ENCODE measurements at regions not wholly inside any gene's neighbourhood (a gene's known extent, or its start where the extent isn't known, plus 50 kb on each side); places are given as distances from the start of the nearest gene placed in this dataset.
A peak's percentile ranks its signal among the peaks of the same experiment; 100 is the strongest.

DNA sequence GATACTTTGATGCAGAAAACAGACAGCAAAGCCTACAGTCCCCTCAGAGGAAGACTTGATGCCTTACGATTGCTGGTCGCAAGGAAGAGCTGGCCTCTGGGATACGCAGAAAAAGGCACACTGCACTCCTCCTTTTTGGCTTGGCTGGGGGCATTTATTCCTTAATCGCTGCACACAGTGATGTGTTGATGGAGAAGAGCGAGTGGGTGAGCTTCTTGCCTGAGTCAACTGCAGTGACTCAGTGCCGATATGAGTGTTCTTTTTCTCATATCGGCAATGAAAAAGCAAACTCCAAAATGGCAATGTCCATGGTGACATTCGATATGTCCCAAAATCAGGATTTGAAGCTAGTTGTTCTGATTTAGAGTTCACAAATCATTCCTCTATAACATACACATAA is 794.8 kb downstream of the HACE1 start:
- BruUV-seq (replicated peaks) = no TSS peak
- Histone ChIP-seq H3K36me3 (ENCODE audit: low read depth, low read length) (no peaks in the 10 kb centered on the region), H3K4me3 (ENCODE audit: low read length) (no peak overlapping the region), H3K27me3 (ENCODE audit: low read length) (no peaks in the 10 kb centered on the region), H2AFZ (ENCODE audit: low read length) (no peak overlapping the region), H3K4me2 (ENCODE audit: low read length) (no peak overlapping the region), H4K20me1 (ENCODE audit: low read length) (no peaks in the 10 kb centered on the region), H3K27ac (ENCODE audit: low read length) (no peak overlapping the region), H3K9ac (ENCODE audit: low read length) (no peak overlapping the region), H3K9me3 (ENCODE audit: low read length) (no peaks in the 10 kb centered on the region), H3F3A (ENCODE audit: low read length, unreplicated experiment) (no peaks in the 10 kb centered on the region), H3K9me2 (replicated peaks; ENCODE audit: low read length) (no peaks in the 10 kb centered on the region), H3K4me1 (ENCODE audit: insufficient read depth, low read length) (no peaks in the 10 kb centered on the region), H3K79me2 (ENCODE audit: low read length) (no peaks in the 10 kb centered on the region)
- ChIA-PET POLR2A (ENCODE audit: unreplicated experiment) (no interaction called here), CTCF (no interaction called here)
- intact Hi-C loops (cut with micrococcal nuclease) = no loop called here
- ATAC-seq (no peak), DNase-seq (no peak)
- TF ChIP-seq, protein P1, sequence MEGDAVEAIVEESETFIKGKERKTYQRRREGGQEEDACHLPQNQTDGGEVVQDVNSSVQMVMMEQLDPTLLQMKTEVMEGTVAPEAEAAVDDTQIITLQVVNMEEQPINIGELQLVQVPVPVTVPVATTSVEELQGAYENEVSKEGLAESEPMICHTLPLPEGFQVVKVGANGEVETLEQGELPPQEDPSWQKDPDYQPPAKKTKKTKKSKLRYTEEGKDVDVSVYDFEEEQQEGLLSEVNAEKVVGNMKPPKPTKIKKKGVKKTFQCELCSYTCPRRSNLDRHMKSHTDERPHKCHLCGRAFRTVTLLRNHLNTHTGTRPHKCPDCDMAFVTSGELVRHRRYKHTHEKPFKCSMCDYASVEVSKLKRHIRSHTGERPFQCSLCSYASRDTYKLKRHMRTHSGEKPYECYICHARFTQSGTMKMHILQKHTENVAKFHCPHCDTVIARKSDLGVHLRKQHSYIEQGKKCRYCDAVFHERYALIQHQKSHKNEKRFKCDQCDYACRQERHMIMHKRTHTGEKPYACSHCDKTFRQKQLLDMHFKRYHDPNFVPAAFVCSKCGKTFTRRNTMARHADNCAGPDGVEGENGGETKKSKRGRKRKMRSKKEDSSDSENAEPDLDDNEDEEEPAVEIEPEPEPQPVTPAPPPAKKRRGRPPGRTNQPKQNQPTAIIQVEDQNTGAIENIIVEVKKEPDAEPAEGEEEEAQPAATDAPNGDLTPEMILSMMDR (conservative IDR thresholded peaks at IDR 0.05; ENCODE audit: low read depth, low read length) = no peak
- TF ChIP-seq EZH2 (IDR thresholded peaks at IDR 0.05; ENCODE audit: low read length, unreplicated experiment) = no peak
- TF ChIP-seq EZH2phosphoT487 (IDR thresholded peaks at IDR 0.05; ENCODE audit: borderline replicate concordance, low read length) = no peak

DNA sequence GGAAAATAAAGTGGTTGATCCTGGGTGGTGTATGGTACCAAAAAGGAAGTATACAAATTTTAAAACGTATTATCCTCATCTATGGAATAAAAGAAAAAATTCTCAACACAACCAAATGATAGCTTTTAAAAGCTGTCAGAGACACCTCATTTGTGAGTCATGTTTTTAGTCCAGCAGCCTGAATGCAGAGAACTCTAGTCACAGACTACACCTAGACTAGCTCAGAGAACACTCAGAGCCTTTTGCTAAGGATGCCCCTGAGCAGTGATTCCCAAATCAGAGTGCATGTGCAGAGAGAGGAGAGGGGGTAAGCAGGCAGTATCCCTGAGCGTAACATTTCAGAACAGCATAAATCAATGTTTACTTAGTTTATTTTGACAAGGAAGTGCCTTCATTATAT is 809.3 kb downstream of the HACE1 start:
- ChIA-PET POLR2A (ENCODE audit: unreplicated experiment) (interaction anchor here (0.6 kb wide), 1 partner anchor 16 kb away, joined by 3 read pairs; no protein-coding TSS in a partner anchor), CTCF (no interaction called here)

DNA sequence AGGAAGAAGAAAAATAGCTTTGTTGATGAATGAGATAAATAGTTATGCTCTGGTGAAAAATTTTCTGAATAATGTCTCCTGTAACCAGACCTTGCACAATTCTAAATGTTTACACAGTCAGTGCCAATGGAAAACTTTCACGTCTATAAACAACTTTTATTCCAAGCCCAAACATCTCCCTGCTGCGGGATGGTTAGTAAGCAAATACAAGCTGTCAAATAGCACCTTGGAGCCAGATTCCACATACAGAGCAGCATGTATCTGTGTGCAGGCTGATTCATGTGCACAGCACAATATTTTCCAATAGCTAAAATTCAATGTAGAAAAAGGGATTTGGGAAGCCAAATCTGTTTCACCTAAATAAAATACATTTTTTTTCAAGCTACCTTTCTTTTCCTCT is 813.3 kb downstream of the HACE1 start:
- ATAC-seq (peak; percentile 43), DNase-seq (peak; percentile 14)
- POLR2A ChIA-PET (ENCODE audit: unreplicated experiment) = no interaction called here
- Histone ChIP-seq H3K79me2 (ENCODE audit: low read length) (no peaks in the 10 kb centered on the region), H3K4me3 (ENCODE audit: low read length) (no peak overlapping the region), H3F3A (ENCODE audit: low read length, unreplicated experiment) (no peaks in the 10 kb centered on the region), H3K27ac (ENCODE audit: low read length) (no peak overlapping the region), H3K27me3 (ENCODE audit: low read length) (no peaks in the 10 kb centered on the region), H4K20me1 (ENCODE audit: low read length) (no peaks in the 10 kb centered on the region), H3K36me3 (ENCODE audit: low read depth, low read length) (no peaks in the 10 kb centered on the region), H3K9ac (ENCODE audit: low read length) (no peak overlapping the region), H3K4me2 (ENCODE audit: low read length) (no peak overlapping the region), H3K9me2 (replicated peaks; ENCODE audit: low read length) (no peaks in the 10 kb centered on the region), H2AFZ (ENCODE audit: low read length) (no peak overlapping the region), H3K4me1 (ENCODE audit: insufficient read depth, low read length) (0 out of 2 replicates have a peak, but pooled peaks cover 3% of the 10 kb centered on the region), H3K9me3 (ENCODE audit: low read length) (no peaks in the 10 kb centered on the region)
- intact Hi-C loops (cut with micrococcal nuclease) = no loop called here
- no peak for TF ChIP-seq EZH2 (IDR thresholded peaks at IDR 0.05; ENCODE audit: low read length, unreplicated experiment)
- TF ChIP-seq, protein P1 (conservative IDR thresholded peaks at IDR 0.05; ENCODE audit: low read depth, low read length) = no peak
- TF ChIP-seq EZH2phosphoT487 (IDR thresholded peaks at IDR 0.05; ENCODE audit: borderline replicate concordance, low read length) = no peak
- no TSS peak for BruUV-seq (replicated peaks)
- CTCF ChIA-PET = no interaction called here

More for the DNA sequence above, 809.3 kb downstream of the HACE1 start:
- Histone ChIP-seq H3K9me3 (ENCODE audit: low read length) (no peaks in the 10 kb centered on the region), H3K4me1 (ENCODE audit: insufficient read depth, low read length) (0 out of 2 replicates have a peak, but pooled peaks cover 3% of the 10 kb centered on the region), H3K36me3 (ENCODE audit: low read depth, low read length) (no peaks in the 10 kb centered on the region), H3K79me2 (ENCODE audit: low read length) (no peaks in the 10 kb centered on the region), H3K27ac (ENCODE audit: low read length) (no peak overlapping the region), H3K9ac (ENCODE audit: low read length) (no peak overlapping the region), H2AFZ (ENCODE audit: low read length) (no peak overlapping the region), H3K27me3 (ENCODE audit: low read length) (no peaks in the 10 kb centered on the region), H3K4me3 (ENCODE audit: low read length) (no peak overlapping the region), H4K20me1 (ENCODE audit: low read length) (no peaks in the 10 kb centered on the region), H3K4me2 (ENCODE audit: low read length) (no peak overlapping the region), H3K9me2 (replicated peaks; ENCODE audit: low read length) (no peaks in the 10 kb centered on the region), H3F3A (ENCODE audit: low read length, unreplicated experiment) (no peaks in the 10 kb centered on the region)
- TF ChIP-seq, protein P1 (conservative IDR thresholded peaks at IDR 0.05; ENCODE audit: low read depth, low read length) = no peak
- TF ChIP-seq EZH2 (IDR thresholded peaks at IDR 0.05; ENCODE audit: low read length, unreplicated experiment) (no peak), EZH2phosphoT487 (IDR thresholded peaks at IDR 0.05; ENCODE audit: borderline replicate concordance, low read length) (no peak)
- intact Hi-C loops (cut with micrococcal nuclease) = no loop called here
- peak; percentile 31 for DNase-seq
- BruUV-seq (replicated peaks) = no TSS peak
- ATAC-seq = peak; percentile 84

All from PC-3 (cell line).